CD4-positive, alpha-beta T cell treated with Interleukin-4 for 1 hour (primary cell): ENCODE measurements at regions not wholly inside any gene's neighbourhood (a gene's known extent, or its start where the extent isn't known, plus 50 kb on each side); places are given as distances from the start of the nearest gene placed in this dataset.
"Not testable (repeated sequence)": the region's sequence is repeated elsewhere in the genome, so short reads cannot be mapped to it uniquely, and the experiment has no call there.

ENCODE experiments used
- DNase-seq, 2 donors: peaks; one replicate each; pipeline ENCODE4 v3.0.0-alpha.2; 2020 to 2022

GRCh38 chr6:144624716-144625115, 339.6 kb downstream of the UTRN start:
- no peak for DNase-seq

GRCh38 chr6:144630857-144631256, 345.7 kb downstream of the UTRN start:
- DNase-seq = no peak

DNA sequence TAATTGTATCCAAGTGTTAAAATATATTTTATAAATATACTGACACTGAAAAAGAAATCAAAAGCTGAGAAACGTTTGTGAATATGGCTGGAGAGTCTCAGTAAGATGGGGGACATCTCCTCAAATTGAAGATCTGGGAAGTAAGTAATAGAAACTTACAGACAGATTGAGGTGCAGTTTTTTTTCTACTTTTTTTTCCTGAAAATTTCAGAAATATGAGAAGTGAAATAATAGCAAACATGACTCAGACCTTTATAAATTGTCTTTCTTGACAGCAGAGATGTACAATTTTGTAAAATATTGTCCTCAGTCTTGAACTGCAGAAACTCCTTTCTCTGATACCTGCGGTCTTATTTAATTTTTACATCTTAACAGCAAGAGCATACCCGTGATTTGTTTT, 347.1 kb downstream of the UTRN start:
- no peak for DNase-seq

DNA sequence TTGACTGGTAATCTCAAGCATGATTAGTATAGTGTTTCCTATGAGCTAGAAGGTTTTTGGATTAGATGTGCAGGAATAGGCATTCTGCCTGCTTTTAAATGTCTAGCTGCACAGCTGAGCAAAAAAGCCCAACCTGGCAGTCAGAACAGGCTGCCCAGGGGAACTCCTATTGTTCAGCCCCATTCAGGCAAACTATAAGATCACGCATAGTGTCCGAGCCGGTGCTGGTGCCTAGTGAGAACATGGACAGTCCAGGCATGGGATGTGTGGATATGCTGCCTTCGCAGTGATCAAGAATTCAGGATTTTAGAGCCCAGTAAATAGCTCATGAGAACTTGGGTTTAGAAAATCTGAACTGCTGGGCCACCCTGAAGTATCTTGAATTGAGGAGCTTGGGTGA, 348.8 kb downstream of the UTRN start:
- DNase-seq = no peak

DNA sequence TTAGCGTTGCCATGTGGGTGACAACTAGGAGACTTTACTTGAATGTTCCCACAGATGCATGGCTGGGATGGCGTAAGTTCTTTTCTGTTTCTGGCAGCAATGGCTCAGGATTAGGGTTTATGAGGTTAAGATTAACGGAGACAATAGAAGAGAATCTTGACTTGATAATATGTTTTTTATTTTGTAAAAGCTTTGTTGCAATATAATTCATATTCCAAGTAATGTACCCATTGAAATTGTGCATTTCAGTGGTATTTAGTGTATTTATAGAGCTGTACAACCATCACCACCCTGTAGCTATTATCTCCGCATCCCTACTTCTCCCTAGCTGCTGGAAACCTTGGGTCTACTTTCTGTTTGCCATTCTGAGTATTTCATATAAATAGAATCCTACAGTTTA, 349.2 kb downstream of the UTRN start:
- no peak for DNase-seq

- DNase-seq = no peak
Measured at GRCh38 chr6:144635051-144635450, 349.9 kb downstream of the UTRN start.

- not testable (repeated sequence) for DNase-seq
Measured at GRCh38 chr6:144636025-144636424, 350.9 kb downstream of the UTRN start.

DNA sequence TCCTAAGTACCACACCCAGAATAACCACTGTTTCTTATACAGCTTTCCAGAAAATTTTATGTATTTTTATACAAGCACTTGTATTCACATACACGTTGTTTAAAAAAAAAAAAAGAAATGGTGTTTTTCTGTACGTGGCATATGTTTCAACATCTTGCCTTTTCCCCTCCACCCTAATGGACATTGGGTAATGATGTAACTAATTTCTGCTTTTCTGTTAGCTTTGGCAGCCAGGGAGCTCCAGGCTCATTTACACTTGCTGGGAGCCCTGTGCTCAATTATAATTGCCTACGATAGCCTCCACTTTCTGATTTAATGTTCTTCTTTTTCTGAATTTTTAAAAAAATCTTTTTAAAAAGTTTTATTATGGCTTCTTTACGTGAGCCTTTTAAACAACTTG, 352.4 kb downstream of the UTRN start:
- no peak for DNase-seq

- DNase-seq = no peak
Measured at GRCh38 chr6:144639654-144640053, 354.5 kb downstream of the UTRN start.

DNA sequence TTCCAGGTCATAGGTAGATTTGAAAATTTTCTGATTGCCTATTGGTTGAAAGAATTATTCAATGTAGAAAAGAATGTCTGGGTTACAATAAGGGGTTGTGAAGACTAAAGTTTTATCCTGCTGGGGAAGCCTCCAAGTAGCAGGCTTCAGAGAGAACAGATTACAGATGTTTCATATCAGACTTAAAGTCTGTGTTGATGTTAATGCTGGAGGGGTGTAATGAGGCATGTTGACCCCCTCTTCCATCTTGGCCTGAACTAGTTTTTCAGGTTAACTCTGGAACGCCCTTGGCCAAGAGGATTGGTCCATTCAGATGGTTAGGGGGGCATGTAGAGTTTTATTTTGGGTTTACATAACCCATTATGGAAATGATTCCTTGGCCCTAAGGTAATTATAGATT, 356.2 kb downstream of the UTRN start:
- no peak for DNase-seq

DNA sequence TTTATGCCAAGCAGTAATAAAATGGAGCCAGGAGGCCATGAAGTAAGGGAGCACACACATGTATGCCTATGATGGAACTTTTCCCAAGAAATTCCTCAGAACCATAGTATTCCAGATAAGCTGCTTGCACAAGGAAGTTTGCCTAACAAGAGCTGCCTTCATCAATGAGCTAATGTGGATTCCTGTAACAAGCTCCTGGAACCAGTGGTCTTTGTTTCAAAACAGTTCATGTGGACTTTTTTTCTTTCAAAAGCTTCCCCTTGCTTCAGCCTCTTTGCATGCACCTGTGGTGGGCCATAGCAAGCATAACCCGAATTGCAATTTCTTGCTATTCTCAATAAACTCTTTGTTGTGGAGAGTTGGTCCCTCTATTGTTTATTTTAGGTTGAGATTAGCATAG, 359.6 kb downstream of the UTRN start:
- DNase-seq = no peak

DNA sequence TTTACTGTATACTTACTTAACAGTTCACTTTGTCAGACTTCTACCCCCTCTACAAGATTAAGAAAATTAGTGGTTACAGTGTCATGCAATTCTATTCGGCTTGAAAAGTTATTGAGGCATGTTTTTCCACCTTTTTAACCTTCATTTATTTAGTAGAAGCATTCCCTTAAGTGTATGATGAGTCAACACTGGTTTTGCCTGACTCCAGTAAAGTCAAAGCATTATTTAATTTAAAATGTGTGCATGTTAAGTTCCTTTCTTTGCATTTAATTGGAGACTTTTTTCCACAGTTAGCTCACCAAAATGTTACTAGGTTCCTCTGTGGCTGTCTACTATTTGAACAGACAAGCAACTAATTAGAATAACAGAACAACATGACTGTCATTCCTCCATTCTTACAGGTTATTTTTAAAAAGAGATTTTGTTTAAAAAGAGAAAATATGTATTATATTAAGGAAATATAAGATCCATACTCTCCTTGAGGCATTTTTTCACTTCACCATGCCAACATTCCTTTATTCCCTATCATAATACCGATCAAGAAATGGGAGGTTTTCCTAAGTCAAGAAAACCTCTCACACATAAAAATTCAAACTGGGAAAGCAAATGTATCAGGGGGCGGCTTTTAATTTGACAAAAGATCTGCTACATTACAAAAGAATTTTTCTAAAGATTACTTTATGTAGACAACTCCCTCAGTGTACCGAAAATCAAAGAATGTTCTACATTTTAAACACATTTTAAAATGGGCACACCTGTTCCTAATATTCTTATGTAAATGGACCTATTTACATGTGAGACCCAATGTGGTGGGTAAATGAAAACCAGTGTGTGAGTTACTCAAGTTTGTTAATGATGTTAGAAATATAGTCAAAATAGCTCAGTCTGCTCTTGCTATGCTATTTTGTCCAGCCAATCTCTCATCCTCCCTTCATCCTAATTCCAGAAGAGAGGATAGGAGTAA, 361.2 kb downstream of the UTRN start:
- no peak for DNase-seq

- no peak for DNase-seq
Measured at GRCh38 chr6:144647406-144647964, 362.4 kb downstream of the UTRN start.

GRCh38 chr6:144647971-144648651, 363.0 kb downstream of the UTRN start:
- no peak for DNase-seq

DNA sequence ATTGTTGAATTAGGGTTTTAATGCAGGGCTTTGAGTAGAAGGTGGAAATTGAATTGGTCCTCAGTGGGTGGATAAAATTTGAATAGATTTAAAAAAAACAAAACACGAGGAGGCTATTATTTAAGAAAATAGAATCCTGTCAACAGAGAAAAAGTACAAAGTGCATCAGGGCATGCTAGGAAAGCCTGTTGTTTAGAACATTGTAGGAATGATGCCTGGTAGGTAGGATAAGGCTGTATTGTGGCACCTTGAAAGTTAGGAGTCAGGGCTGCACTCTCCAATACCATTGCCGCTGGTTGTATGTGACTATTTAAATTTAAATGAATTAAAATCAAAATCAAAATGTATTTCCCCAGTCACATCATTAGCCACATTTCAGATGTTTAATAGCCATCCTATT, 363.9 kb downstream of the UTRN start:
- no peak for DNase-seq

- DNase-seq = no peak
Measured at GRCh38 chr6:144651234-144651633, 366.1 kb downstream of the UTRN start.

- DNase-seq = no peak
Measured at GRCh38 chr6:144652292-144652891, 367.3 kb downstream of the UTRN start.

DNA sequence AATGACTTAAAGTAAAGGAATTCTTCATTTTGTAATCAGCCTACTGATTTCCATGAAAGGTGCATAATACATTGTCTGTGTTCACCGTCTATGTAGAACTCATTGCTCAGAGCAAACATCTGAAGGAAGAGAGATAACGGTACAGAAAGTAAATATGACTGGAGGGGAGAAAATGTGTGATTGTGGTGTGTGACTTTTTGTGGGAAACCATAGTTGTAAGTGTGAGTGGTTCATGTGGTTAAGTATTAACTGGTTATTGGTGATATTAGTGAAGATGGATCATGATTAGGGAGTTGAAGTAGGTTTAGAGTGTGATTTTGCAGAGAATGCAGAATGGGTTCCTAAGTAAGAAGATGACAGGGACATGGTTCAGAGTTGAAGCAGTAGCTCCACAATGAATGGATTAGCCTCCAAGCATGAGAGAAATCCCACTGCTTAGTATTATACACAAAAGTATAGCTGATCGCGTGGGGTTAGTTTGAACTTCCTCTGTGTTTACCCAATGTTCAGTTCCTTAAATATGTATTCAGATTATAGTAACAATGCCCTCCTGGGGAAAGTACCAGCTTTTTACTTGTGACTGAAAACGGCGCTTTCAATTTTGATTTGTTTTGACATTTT, 368.9 kb downstream of the UTRN start:
- peak in 1 of 2 donors; percentile 35 for DNase-seq

- no peak for DNase-seq
Measured at GRCh38 chr6:144654506-144654905, 369.4 kb downstream of the UTRN start.

DNA sequence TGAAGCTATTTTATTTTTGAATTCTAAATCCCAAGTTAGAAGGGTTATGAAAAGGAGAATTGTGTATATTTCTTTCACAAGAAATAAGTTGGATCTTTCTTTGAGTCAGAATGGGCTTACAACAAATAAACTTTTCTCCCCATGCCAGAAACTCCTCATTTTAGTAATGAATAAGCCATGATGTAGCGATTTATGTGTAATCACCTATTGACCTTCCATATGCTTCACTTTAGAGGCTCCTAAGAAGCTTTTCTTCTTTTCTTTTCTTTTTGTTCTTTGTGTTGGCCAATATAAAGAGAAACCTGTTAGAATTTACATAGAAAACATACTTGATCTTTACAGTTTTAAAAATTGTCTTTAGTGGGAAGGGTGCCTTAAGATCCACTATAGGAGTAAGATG, 370.2 kb downstream of the UTRN start:
- no peak for DNase-seq

DNA sequence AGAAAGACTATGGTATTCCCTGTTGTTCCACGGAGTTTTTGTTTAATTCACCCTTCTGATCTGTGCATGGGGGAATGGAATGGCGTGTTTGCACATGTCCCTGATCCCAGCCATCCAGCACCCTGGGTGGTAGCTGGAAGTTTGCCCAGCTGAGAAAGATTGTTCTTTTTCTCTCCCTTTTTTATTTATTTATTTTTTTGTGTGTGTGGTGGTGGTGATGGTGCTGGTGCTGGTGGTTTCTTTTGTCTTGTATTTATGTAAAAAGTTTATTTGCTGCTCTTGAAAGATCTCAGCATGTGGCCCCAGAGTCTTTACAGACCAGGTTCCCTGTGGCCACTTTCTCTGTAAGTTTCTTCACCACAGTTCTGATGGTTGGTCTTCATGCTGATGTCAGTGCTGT, 372.6 kb downstream of the UTRN start:
- no peak for DNase-seq

GRCh38 chr6:144659202-144660182, 374.4 kb downstream of the UTRN start:
- peak; percentile 25 to 38 for DNase-seq
